T-helper 2 cell treated with Interferon-gamma antibody and Interleukin-4, amounts not matched to agents 5 μg/mL and 100 μg/mL, for 36 hours (primary cell): ENCODE measurements at regions not wholly inside any gene's neighbourhood (a gene's known extent, or its start where the extent isn't known, plus 50 kb on each side); places are given as distances from the start of the nearest gene placed in this dataset.

ENCODE experiments used
- DNase-seq: peaks from one replicate; pipeline ENCODE4 v3.0.0; 2021; ENCODE audit warnings: low spot score
- H3K27ac Mint-ChIP-seq: one replicate; pipeline ENCODE4 v1.8.0; 2021; ENCODE audit warnings: mild to moderate bottlenecking, mixed read lengths
- H3K27me3 Mint-ChIP-seq: one replicate; pipeline ENCODE4 v1.8.0; 2021; ENCODE audit warnings: low read depth, mixed read lengths
- H3K36me3 Mint-ChIP-seq: one replicate; pipeline ENCODE4 v1.8.0; 2021; ENCODE audit warnings: low read depth, mixed read lengths
- H3K4me1 Mint-ChIP-seq: one replicate; pipeline ENCODE4 v1.8.0; 2021; ENCODE audit warnings: low read depth, mixed read lengths
- H3K4me3 Mint-ChIP-seq: one replicate; pipeline ENCODE4 v1.8.0; 2022; ENCODE audit warnings: mild to moderate bottlenecking, moderate library complexity, mixed read lengths
- H3K9me3 Mint-ChIP-seq: one replicate; pipeline ENCODE4 v1.8.0; 2021; ENCODE audit warnings: mixed read lengths

DNA sequence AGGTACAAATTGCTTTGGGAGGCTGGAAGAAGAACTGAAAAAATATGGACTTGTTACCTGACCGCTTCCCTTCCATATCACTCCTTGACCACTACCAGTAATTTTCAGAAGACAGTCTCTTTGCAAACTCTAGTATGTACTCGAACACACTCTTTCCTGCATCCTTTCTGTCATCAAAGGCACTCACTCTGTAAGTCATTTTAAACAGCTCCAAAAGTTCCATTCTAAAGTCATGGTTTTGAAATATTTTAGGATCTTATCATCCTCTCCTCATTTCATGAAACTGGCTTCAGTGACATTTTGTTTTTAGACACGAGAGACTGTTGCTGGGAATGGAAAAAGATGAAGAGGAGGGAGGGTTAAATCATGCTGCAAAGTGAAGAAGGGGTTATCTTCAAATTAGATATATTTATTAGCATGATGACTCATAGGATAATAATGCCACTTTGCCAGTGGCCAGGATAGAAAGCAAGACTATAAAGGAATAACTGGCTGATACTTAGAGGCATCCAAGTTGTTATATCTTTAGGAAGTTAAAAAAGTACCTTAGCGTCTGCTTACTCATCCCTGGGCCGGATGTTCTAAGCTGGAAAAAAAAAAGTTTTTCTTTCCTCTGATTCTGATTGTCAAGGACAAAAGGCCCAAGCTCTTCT lies 549.3 kb downstream of the METTL15 start:
- Mint-ChIP-seq H3K27ac (no peak overlapping the region), H3K4me1 (no peaks in the 10 kb centered on the region), H3K27me3 (no peaks in the 10 kb centered on the region), H3K4me3 (no peak overlapping the region), H3K9me3 (no peaks in the 10 kb centered on the region), H3K36me3 (no peaks in the 10 kb centered on the region)
- DNase-seq, result no peak

DNA sequence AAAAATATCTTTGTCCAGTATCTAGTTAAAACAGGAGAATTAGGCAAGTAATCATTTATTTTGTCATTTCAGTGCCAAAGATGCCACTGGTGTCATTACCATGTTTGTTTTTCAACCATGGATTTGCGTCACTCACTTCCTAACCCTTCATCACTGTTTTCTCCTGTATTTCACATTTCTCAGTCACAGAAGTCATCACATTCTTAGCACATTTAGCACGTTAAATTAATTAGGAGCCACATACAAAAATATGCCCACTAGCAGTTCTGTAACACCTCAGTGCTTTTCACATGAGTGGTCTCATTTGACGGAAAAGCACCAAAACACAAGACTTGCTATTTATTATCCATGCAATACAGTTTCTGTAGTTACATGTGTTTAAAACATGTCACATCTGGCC lies 546.0 kb downstream of the METTL15 start:
- DNase-seq, result no peak

GRCh38 chr11:28649922-28650321 lies 541.7 kb downstream of the METTL15 start:
- Mint-ChIP-seq H3K4me3 (no peak overlapping the region), H3K27me3 (no peaks in the 10 kb centered on the region), H3K4me1 (no peaks in the 10 kb centered on the region), H3K9me3 (peaks cover 5% of the 10 kb centered on the region), H3K36me3 (no peaks in the 10 kb centered on the region), H3K27ac (no peak overlapping the region)
- DNase-seq, result no peak

More for the DNA sequence above, 546.0 kb downstream of the METTL15 start:
- H3K9me3 Mint-ChIP-seq, result no peaks in the 10 kb centered on the region
- no peaks in the 10 kb centered on the region for H3K27me3 Mint-ChIP-seq
- H3K4me3 Mint-ChIP-seq, result no peak overlapping the region
- no peaks in the 10 kb centered on the region for H3K4me1 Mint-ChIP-seq
- no peak overlapping the region for H3K27ac Mint-ChIP-seq
- H3K36me3 Mint-ChIP-seq, result no peaks in the 10 kb centered on the region

GRCh38 chr11:28636566-28636965 lies 528.4 kb downstream of the METTL15 start:
- H3K27me3 Mint-ChIP-seq, result no peaks in the 10 kb centered on the region
- DNase-seq, result no peak
- H3K36me3 Mint-ChIP-seq, result no peaks in the 10 kb centered on the region
- no peak overlapping the region for H3K4me3 Mint-ChIP-seq
- no peaks in the 10 kb centered on the region for H3K9me3 Mint-ChIP-seq
- no peak overlapping the region for H3K27ac Mint-ChIP-seq
- H3K4me1 Mint-ChIP-seq, result no peaks in the 10 kb centered on the region

DNA sequence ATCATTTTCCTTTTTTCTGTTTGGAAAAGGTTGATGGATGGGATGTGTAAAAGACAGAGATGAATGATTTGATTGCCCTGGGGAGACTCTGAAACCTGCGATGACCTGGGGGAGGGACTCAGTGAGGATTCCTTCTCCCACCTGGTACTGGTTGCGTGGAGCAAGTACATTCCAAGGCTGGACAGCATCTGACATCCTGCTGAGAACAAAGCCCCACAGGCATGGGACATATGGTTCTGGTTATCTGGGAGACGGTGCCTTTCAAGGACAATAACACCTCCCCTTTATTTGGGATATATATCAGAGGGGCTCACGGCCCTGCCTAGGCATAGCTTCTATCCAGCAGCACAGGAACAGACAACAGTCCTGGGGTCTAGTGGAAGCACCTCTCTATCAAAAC lies 527.8 kb downstream of the METTL15 start:
- H3K36me3 Mint-ChIP-seq, result no peaks in the 10 kb centered on the region
- no peak overlapping the region for H3K27ac Mint-ChIP-seq
- H3K27me3 Mint-ChIP-seq, result no peaks in the 10 kb centered on the region
- H3K4me1 Mint-ChIP-seq, result no peaks in the 10 kb centered on the region
- no peaks in the 10 kb centered on the region for H3K9me3 Mint-ChIP-seq
- no peak for DNase-seq
- H3K4me3 Mint-ChIP-seq, result no peak overlapping the region

- Mint-ChIP-seq H3K36me3 (no peaks in the 10 kb centered on the region), H3K27me3 (no peaks in the 10 kb centered on the region), H3K27ac (no peak overlapping the region), H3K9me3 (no peaks in the 10 kb centered on the region), H3K4me1 (no peaks in the 10 kb centered on the region), H3K4me3 (no peak overlapping the region)
- no peak for DNase-seq
Measured at GRCh38 chr11:28632338-28632737, 524.1 kb downstream of the METTL15 start.

DNA sequence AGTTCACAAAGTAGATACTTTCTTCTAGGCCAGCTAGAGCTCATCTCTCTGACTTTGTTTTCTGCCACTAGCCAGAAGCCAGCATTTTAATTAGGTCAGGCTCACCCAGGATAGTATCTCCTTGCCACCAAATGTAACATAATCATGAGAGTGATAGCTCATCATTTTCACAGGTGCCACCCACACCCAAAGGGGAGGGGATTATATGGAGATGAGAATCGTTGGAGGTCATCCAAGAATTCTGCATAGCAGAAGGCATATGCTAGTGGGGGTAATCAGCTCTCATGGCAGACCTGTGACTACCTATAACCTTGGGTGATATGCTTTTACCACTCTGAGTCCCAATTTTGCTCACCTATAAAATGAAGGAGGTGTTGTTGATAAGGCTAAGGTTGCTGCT lies 523.0 kb downstream of the METTL15 start:
- H3K36me3 Mint-ChIP-seq, result no peaks in the 10 kb centered on the region
- no peaks in the 10 kb centered on the region for H3K9me3 Mint-ChIP-seq
- no peak overlapping the region for H3K4me3 Mint-ChIP-seq
- DNase-seq, result no peak
- H3K27me3 Mint-ChIP-seq, result no peaks in the 10 kb centered on the region
- no peaks in the 10 kb centered on the region for H3K4me1 Mint-ChIP-seq
- no peak overlapping the region for H3K27ac Mint-ChIP-seq

DNA sequence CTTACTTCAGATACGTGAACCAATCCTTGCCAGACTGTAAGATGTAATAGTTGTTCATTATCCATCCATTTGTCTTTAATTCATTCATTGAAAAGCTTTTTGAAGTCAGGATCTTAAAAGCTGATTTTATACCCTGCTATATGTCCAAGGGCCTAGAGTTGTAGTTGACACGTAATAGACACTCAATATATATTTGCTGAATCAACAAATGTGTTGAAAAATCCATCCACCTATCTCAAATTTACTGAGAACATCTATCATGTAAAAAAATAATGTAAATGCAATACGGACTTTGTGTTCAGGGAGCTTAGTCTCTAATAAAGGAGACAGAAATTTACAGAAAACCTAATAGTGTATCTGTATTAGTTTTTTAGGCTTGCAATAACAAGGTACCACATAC lies 521.0 kb downstream of the METTL15 start:
- H3K27ac Mint-ChIP-seq, result no peak overlapping the region
- no peak overlapping the region for H3K4me3 Mint-ChIP-seq
- no peaks in the 10 kb centered on the region for H3K27me3 Mint-ChIP-seq
- H3K36me3 Mint-ChIP-seq, result no peaks in the 10 kb centered on the region
- no peak for DNase-seq
- no peaks in the 10 kb centered on the region for H3K9me3 Mint-ChIP-seq
- H3K4me1 Mint-ChIP-seq, result no peaks in the 10 kb centered on the region

- no peaks in the 10 kb centered on the region for H3K9me3 Mint-ChIP-seq
- no peaks in the 10 kb centered on the region for H3K4me1 Mint-ChIP-seq
- H3K36me3 Mint-ChIP-seq, result no peaks in the 10 kb centered on the region
- H3K27ac Mint-ChIP-seq, result no peak overlapping the region
- no peak overlapping the region for H3K4me3 Mint-ChIP-seq
- no peaks in the 10 kb centered on the region for H3K27me3 Mint-ChIP-seq
- no peak for DNase-seq
Measured at GRCh38 chr11:28628412-28628811, 520.2 kb downstream of the METTL15 start.

GRCh38 chr11:28627690-28628255 lies 519.6 kb downstream of the METTL15 start:
- no peaks in the 10 kb centered on the region for H3K9me3 Mint-ChIP-seq

DNA sequence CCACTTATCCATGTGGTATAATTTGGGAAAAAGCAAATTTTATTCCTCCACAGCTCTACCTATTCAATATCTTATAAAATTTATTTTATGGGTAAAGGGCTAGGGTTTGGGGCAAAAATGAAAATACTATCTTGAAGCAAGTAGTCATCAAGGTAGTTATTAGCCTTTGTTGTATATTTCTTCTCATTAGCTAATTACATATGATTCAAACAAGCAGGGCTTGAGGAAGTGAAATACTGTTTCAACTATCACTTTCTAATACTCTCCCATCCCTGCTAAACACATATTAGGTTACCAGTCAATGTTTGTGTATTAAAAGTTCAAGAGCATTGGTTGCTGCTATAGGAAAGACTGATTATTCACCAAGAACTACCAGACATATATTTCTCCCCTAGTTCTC lies 517.3 kb downstream of the METTL15 start:
- Mint-ChIP-seq H3K9me3 (no peaks in the 10 kb centered on the region), H3K27ac (no peak overlapping the region), H3K4me3 (no peak overlapping the region), H3K4me1 (no peaks in the 10 kb centered on the region), H3K36me3 (no peaks in the 10 kb centered on the region), H3K27me3 (no peaks in the 10 kb centered on the region)
- DNase-seq, result no peak

More at GRCh38 chr11:28627690-28628255, 519.6 kb downstream of the METTL15 start:
- Mint-ChIP-seq H3K4me1 (no peaks in the 10 kb centered on the region), H3K36me3 (no peaks in the 10 kb centered on the region), H3K4me3 (no peak overlapping the region), H3K27ac (no peak overlapping the region), H3K27me3 (no peaks in the 10 kb centered on the region)
- no peak for DNase-seq

DNA sequence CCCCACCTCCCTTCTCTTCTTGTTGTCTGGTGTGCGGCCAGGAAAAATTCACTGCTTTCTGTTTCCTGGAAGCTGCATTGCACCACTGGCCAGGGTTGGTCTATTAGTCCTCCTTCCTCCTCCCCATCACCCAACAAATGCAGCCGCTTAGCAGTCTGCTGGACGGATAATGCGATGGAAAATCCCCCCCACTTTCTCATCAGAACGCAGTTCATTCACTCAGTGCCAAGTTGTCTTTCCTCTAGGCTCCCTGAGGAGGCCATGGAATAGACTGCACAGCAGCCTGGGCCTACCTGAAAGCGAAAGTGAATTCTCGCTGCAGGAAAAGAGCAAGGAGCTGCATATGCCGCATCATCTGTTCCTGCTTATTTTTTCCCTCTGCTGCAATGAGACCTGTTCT lies 513.6 kb downstream of the METTL15 start:
- no peak for DNase-seq
- Mint-ChIP-seq H3K36me3 (no peaks in the 10 kb centered on the region), H3K4me1 (no peaks in the 10 kb centered on the region), H3K27me3 (no peaks in the 10 kb centered on the region), H3K4me3 (no peak overlapping the region), H3K27ac (no peak overlapping the region), H3K9me3 (no peaks in the 10 kb centered on the region)

DNA sequence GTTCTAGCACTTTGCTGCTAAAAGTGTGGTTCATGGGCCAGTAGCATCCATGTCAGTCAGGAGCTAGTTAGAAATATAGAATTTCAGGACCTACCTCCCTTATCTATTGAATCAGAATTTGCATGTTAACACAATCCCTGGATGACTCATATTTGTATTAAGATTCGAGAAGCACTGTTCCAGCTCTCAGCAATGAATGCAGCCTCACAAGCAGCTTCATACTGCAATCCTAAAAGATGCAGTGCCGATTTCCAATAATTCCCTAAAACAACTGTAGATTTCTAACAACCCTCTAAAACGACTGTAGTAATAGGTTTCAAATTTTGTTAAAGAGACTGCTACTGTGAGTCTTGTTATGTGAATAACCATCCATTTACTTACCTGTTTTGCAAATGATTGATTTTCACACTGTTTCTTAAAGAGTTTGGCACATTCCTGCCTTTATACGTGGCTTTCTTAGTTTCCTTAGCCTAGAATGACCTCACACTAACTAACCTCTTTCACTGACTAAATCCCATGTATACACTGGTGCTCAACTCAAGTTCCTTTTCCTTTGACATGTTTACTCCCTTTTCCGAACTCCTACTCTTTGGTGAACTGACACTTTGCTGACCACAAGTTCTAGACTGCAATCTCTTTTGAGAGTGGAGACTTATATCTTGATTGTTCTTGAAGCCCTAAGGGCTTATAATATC lies 511.8 kb downstream of the METTL15 start:
- Mint-ChIP-seq H3K4me3 (no peak overlapping the region), H3K27me3 (no peaks in the 10 kb centered on the region), H3K4me1 (no peaks in the 10 kb centered on the region), H3K27ac (no peak overlapping the region), H3K36me3 (no peaks in the 10 kb centered on the region), H3K9me3 (no peaks in the 10 kb centered on the region)
- DNase-seq, result no peak

GRCh38 chr11:28618416-28618815 lies 510.2 kb downstream of the METTL15 start:
- Mint-ChIP-seq H3K27me3 (no peaks in the 10 kb centered on the region), H3K9me3 (no peaks in the 10 kb centered on the region), H3K4me1 (no peaks in the 10 kb centered on the region), H3K36me3 (no peaks in the 10 kb centered on the region), H3K4me3 (no peak overlapping the region), H3K27ac (no peak overlapping the region)
- DNase-seq, result no peak
